ENCODE measurements at regions not wholly inside any gene's neighbourhood (a gene's known extent, or its start where the extent isn't known, plus 50 kb on each side); places are given as distances from the start of the nearest gene placed in this dataset.

DNA sequence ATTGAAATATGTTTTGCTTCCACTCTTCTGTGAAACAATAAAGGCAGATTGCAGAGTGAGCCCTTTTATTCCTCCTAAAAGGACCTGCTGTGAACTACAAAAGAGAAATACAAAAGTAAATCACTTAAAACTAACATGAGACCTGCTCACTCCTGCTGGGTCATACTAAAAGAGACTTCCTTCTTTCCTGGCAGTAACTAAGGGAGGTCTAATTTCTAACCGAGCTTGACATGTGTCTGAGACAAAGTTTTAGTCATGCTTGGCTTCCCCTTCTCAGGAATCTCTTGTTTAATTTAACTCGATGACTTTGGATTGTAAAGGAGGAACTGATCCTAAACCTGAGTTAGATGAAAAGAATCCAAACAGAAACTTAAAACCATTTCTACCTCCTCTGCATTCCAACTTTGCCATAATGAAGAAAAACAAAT is 86.4 kb upstream of the CDH6 start:
- Histone ChIP-seq H3K27me3 (ENCODE audit: low read depth) (no peaks in the 10 kb centered on the region), H3K4me1 (no peaks in the 10 kb centered on the region), H3K4me3 (no peak overlapping the region), H3K27ac (no peak overlapping the region), H3K36me3 (no peaks in the 10 kb centered on the region), H3K9me3 (no peaks in the 10 kb centered on the region)
- intact Hi-C loops (cut with DNase I), result no loop called here
- ATAC-seq (no peak), DNase-seq (no peak)
- TF ChIP-seq, protein P1, sequence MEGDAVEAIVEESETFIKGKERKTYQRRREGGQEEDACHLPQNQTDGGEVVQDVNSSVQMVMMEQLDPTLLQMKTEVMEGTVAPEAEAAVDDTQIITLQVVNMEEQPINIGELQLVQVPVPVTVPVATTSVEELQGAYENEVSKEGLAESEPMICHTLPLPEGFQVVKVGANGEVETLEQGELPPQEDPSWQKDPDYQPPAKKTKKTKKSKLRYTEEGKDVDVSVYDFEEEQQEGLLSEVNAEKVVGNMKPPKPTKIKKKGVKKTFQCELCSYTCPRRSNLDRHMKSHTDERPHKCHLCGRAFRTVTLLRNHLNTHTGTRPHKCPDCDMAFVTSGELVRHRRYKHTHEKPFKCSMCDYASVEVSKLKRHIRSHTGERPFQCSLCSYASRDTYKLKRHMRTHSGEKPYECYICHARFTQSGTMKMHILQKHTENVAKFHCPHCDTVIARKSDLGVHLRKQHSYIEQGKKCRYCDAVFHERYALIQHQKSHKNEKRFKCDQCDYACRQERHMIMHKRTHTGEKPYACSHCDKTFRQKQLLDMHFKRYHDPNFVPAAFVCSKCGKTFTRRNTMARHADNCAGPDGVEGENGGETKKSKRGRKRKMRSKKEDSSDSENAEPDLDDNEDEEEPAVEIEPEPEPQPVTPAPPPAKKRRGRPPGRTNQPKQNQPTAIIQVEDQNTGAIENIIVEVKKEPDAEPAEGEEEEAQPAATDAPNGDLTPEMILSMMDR (IDR thresholded peaks at IDR 0.05), result no peak

DNA sequence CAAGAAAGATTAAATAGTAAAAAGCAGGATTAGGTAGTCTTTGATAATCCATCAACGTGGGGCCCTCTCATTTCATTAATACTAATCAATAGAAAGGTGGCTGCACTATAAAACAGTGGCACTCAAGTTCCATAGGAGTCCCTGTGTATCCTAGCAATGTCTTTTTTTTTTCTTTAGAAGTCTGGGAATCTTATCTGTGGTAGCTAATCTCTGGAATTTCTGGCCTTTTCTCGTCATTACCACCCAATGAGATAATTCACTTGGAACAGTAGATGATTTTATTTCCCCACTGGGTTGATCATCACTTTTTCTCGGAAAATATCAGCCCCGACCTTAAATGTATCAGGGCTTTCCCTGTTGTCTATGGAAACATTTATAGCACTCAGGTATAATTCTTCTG is 86.8 kb upstream of the CDH6 start:
- DNase-seq, result no peak
- TF ChIP-seq, protein P1 (IDR thresholded peaks at IDR 0.05), result no peak
- intact Hi-C loops (cut with DNase I), result no loop called here
- Histone ChIP-seq H3K9me3 (no peaks in the 10 kb centered on the region), H3K36me3 (no peaks in the 10 kb centered on the region), H3K27ac (no peak overlapping the region), H3K27me3 (ENCODE audit: low read depth) (no peaks in the 10 kb centered on the region), H3K4me1 (no peaks in the 10 kb centered on the region), H3K4me3 (no peak overlapping the region)
- ATAC-seq, result no peak

DNA sequence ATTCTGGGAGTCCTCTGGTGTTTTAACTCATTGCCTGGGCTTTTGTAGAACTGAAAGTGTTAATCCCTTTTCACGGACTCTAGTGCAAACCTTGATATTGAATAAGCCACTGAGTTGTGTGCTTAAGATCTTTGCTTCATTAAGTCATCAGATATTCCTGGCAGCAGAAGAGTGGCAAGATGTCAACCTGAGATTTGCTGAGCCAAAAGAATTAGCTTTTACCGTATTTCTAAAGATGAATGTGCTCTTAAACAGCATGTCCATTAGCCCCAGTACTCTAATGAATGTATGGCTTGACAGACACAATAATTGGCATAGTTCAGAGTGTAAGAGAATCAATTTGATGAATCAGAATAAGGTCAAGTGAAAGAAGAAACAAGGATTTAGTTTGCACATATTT is 87.2 kb upstream of the CDH6 start:
- DNase-seq (no peak), ATAC-seq (no peak)
- intact Hi-C loops (cut with DNase I), result no loop called here
- Histone ChIP-seq H3K36me3 (no peaks in the 10 kb centered on the region), H3K27me3 (ENCODE audit: low read depth) (no peaks in the 10 kb centered on the region), H3K4me3 (no peak overlapping the region), H3K9me3 (no peaks in the 10 kb centered on the region), H3K4me1 (no peaks in the 10 kb centered on the region), H3K27ac (no peak overlapping the region)
- TF ChIP-seq, protein P1 (IDR thresholded peaks at IDR 0.05), result no peak

DNA sequence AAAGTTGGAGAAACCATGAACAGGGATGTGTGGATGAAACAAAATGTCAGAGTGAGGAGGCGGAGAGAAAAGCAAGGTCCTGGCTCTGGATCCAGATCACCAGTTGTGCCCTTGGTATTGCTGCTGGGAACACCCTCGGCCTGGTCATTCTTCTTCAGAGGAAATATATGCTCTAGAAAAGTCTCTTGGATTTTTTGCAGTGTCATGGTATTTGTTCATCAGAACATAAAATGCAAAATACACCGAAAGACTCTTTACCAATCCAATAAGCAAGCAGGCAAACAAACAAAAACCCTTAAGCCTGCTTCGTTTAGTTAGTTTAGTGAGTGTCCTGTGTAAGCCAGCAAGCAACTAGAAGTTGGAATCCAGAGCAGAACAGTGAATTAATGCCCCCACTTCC is 88.7 kb upstream of the CDH6 start:
- H3K27ac ChIP-seq, result no peak overlapping the region
- H3K4me3 ChIP-seq, result no peak overlapping the region
- no peaks in the 10 kb centered on the region for H3K9me3 ChIP-seq
- H3K36me3 ChIP-seq, result no peaks in the 10 kb centered on the region
- H3K27me3 ChIP-seq (ENCODE audit: low read depth), result no peaks in the 10 kb centered on the region
- no peaks in the 10 kb centered on the region for H3K4me1 ChIP-seq
- intact Hi-C loops (cut with DNase I), result no loop called here
- ATAC-seq (no peak), DNase-seq (no peak)
- TF ChIP-seq, protein P1 (IDR thresholded peaks at IDR 0.05), result no peak

DNA sequence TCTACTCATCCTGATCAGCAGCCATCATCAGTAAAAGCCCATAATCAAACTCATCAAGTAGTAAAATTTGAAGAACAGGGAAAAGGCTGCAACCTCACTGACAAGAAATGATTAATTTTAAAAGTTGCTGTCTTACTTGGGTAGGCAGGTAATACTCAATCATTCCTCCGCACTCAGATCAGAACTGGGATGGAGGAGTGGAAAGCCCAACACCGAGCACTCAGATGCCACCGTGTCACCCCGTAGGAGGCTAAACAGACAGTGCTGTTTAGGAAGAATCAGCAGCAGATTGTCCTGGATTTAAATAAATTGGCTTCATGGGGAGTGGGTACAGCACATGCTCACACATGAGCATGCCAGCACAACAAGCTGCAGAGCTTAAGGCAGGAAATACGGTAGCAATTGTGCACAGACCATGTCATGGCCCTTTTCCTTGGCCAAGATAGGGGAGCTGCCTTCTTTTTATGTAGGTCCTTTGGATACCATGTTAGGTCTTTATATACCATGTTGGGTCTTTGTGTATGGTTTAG is 92.6 kb upstream of the CDH6 start:
- intact Hi-C loops (cut with DNase I), result no loop called here
- H3K4me3 ChIP-seq, result no peak overlapping the region
- H3K36me3 ChIP-seq, result no peaks in the 10 kb centered on the region
- no peaks in the 10 kb centered on the region for H3K4me1 ChIP-seq
- H3K9me3 ChIP-seq, result no peaks in the 10 kb centered on the region
- no peak for ATAC-seq
- H3K27me3 ChIP-seq (ENCODE audit: low read depth), result no peaks in the 10 kb centered on the region
- no peak overlapping the region for H3K27ac ChIP-seq
- TF ChIP-seq, protein P1 (IDR thresholded peaks at IDR 0.05), result no peak
- no peak for DNase-seq
